HG02623 (cell line): ENCODE measurements at regions not wholly inside any gene's neighbourhood (a gene's known extent, or its start where the extent isn't known, plus 50 kb on each side); places are given as distances from the start of the nearest gene placed in this dataset.
A peak's percentile ranks its signal among the peaks of the same experiment; 100 is the strongest.
"Not testable (repeated sequence)": the region's sequence is repeated elsewhere in the genome, so short reads cannot be mapped to it uniquely, and the experiment has no call there.

Experiments
- ATAC-seq: cut with Tn5 transposase; IDR thresholded peaks from one replicate; pipeline ENCODE4 v1.9.1; 2021; ENCODE audit warnings: moderate library complexity; ENCODE audit not compliant: unreplicated experiment

GRCh38 chr22:22122348-22123117, 122.1 kb upstream of the VPREB1 start:
- ATAC-seq: no peak

GRCh38 chr22:22121445-22121844, 123.1 kb upstream of the VPREB1 start:
- no peak for ATAC-seq

- ATAC-seq: no peak
Observed at GRCh38 chr22:22120160-22120559, 124.4 kb upstream of the VPREB1 start.

- no peak for ATAC-seq
Observed at GRCh38 chr22:22118987-22119386, 125.6 kb upstream of the VPREB1 start.

- not testable (repeated sequence) for ATAC-seq
Observed at GRCh38 chr22:22117864-22118544, 126.6 kb upstream of the VPREB1 start.

- not testable (repeated sequence) for ATAC-seq
Observed at GRCh38 chr22:22116997-22117770, 127.4 kb upstream of the VPREB1 start.

GRCh38 chr22:22113701-22114100, 130.9 kb upstream of the VPREB1 start:
- no peak for ATAC-seq

GRCh38 chr22:22112533-22113294, 130.1 kb upstream of the TOP3B start:
- ATAC-seq: no peak

GRCh38 chr22:22111983-22112382, 129.4 kb upstream of the TOP3B start:
- ATAC-seq: no peak

- peak; percentile 57 for ATAC-seq
Observed at GRCh38 chr22:22111267-22111751, 128.7 kb upstream of the TOP3B start.

GRCh38 chr22:22110548-22111266, 128.1 kb upstream of the TOP3B start:
- peak; percentile 89 for ATAC-seq

- ATAC-seq: no peak
Observed at GRCh38 chr22:22109693-22110466, 127.3 kb upstream of the TOP3B start.

- no peak for ATAC-seq
Observed at GRCh38 chr22:22106855-22107254, 124.3 kb upstream of the TOP3B start.

- no peak for ATAC-seq
Observed at GRCh38 chr22:22105364-22105763, 122.8 kb upstream of the TOP3B start.

- no peak for ATAC-seq
Observed at GRCh38 chr22:22103078-22103875, 120.7 kb upstream of the TOP3B start.

- no peak for ATAC-seq
Observed at GRCh38 chr22:22099833-22100812, 117.5 kb upstream of the TOP3B start.

GRCh38 chr22:22099194-22099486, 116.6 kb upstream of the TOP3B start:
- no peak for ATAC-seq
